HL-60 (cell line): ENCODE measurements at regions not wholly inside any gene's neighbourhood (a gene's known extent, or its start where the extent isn't known, plus 50 kb on each side); places are given as distances from the start of the nearest gene placed in this dataset.

Experiments used
- DNase-seq, 2 experiments: peaks; one replicate each; pipeline ENCODE4 v3.0.0-alpha.2; 2010 to 2020; ENCODE audit warnings: low read depth in 1 of 2, low spot score in 1 of 2
- H3K27ac ChIP-seq: fragments of 250-450 bp; sonication (Bioruptor Pico); replicated peaks from 2 replicates; pipeline ENCODE4 v1.5.1; 2020; ENCODE audit warnings: mild to moderate bottlenecking, moderate library complexity
- H3K27me3 ChIP-seq: fragments of 250-450 bp; sonication (Bioruptor Pico); 2 replicates; pipeline ENCODE4 v1.5.1; 2021; ENCODE audit warnings: mild to moderate bottlenecking, moderate library complexity; ENCODE audit not compliant: insufficient read depth, poor library complexity, severe bottlenecking
- H3K4me3 ChIP-seq: replicated peaks from 2 replicates; pipeline ENCODE4 v1.5.1; 2011; ENCODE audit warnings: mild to moderate bottlenecking, control low read depth, low read length; ENCODE audit not compliant: insufficient read depth
- CTCF ChIP-seq: IDR thresholded peaks from one replicate; pipeline ENCODE4 v1.5.1; 2011; ENCODE audit warnings: low read length, control low read depth, inconsistent platforms; ENCODE audit not compliant: insufficient read depth
- GABPA ChIP-seq: IDR thresholded peaks from 2 replicates; pipeline ENCODE4 v1.6.1; 2012; ENCODE audit warnings: low read depth
- POLR2AphosphoS5 ChIP-seq: IDR thresholded peaks from 2 replicates; pipeline ENCODE4 v1.6.1; 2012; ENCODE audit warnings: low read depth
- REST ChIP-seq: IDR thresholded peaks from 2 replicates; pipeline ENCODE4 v1.6.1; 2012; ENCODE audit warnings: low read depth; ENCODE audit not compliant: insufficient replicate concordance
- SPI1 ChIP-seq: IDR thresholded peaks from 2 replicates; pipeline ENCODE4 v1.6.1; 2012; ENCODE audit warnings: low read depth, mild to moderate bottlenecking, borderline replicate concordance

- no peak for TF ChIP-seq POLR2AphosphoS5
- no peak for TF ChIP-seq SPI1
- TF ChIP-seq GABPA, result no peak
- TF ChIP-seq CTCF, result no peak
- TF ChIP-seq REST, result no peak
- H3K27ac ChIP-seq, result no peak overlapping the region
- no peaks in the 10 kb centered on the region for H3K27me3 ChIP-seq
- H3K4me3 ChIP-seq, result no peak overlapping the region
- DNase-seq, result no peak
Measured at GRCh38 chr1:96997717-96998116, 276.1 kb downstream of the PTBP2 start.

- Histone ChIP-seq H3K27ac (no peak overlapping the region), H3K4me3 (no peak overlapping the region), H3K27me3 (no peaks in the 10 kb centered on the region)
- no peak for DNase-seq
- TF ChIP-seq SPI1 (no peak), GABPA (no peak)
Measured at GRCh38 chr1:96998466-96998865, 276.9 kb downstream of the PTBP2 start.

GRCh38 chr1:96999191-96999590, 277.6 kb downstream of the PTBP2 start:
- H3K27ac ChIP-seq, result no peak overlapping the region
- TF ChIP-seq GABPA (no peak), REST (no peak), CTCF (no peak)
- DNase-seq, result no peak
- H3K27me3 ChIP-seq, result no peaks in the 10 kb centered on the region
- H3K4me3 ChIP-seq, result no peak overlapping the region

- Histone ChIP-seq H3K27ac (no peak overlapping the region), H3K27me3 (peaks cover 3% of the 10 kb centered on the region), H3K4me3 (no peak overlapping the region)
- no peak for DNase-seq
- no peak for TF ChIP-seq POLR2AphosphoS5
- TF ChIP-seq REST, result no peak
- no peak for TF ChIP-seq GABPA
- TF ChIP-seq CTCF, result no peak
- no peak for TF ChIP-seq SPI1
Measured at GRCh38 chr1:97004054-97004453, 282.5 kb downstream of the PTBP2 start.
